ENCODE measurements at regions not wholly inside any gene's neighbourhood (a gene's known extent, or its start where the extent isn't known, plus 50 kb on each side); places are given as distances from the start of the nearest gene placed in this dataset.

GRCh38 chr5:113866763-113867162 lies 353.3 kb downstream of the YTHDC2 start:
- no peak overlapping the region for H3K4me3 ChIP-seq (ENCODE audit: low read depth, low read length)
- no peak for TF ChIP-seq CTCF (IDR thresholded peaks at IDR 0.05; ENCODE audit: insufficient read depth, low read depth, low read length)
- no peak for DNase-seq (ENCODE audit: low read depth)

- TF ChIP-seq CTCF (IDR thresholded peaks at IDR 0.05; ENCODE audit: insufficient read depth, low read depth, low read length): no peak
- H3K4me3 ChIP-seq (ENCODE audit: low read depth, low read length): no peak overlapping the region
- DNase-seq (ENCODE audit: low read depth): no peak
Measured at GRCh38 chr5:113869611-113870010, 356.1 kb downstream of the YTHDC2 start.

GRCh38 chr5:113871972-113872371 lies 358.5 kb downstream of the YTHDC2 start:
- TF ChIP-seq CTCF (IDR thresholded peaks at IDR 0.05; ENCODE audit: insufficient read depth, low read depth, low read length): no peak
- DNase-seq (ENCODE audit: low read depth): no peak

GRCh38 chr5:113875096-113875495 lies 361.6 kb downstream of the YTHDC2 start:
- no peak overlapping the region for H3K4me3 ChIP-seq (ENCODE audit: low read depth, low read length)
- DNase-seq (ENCODE audit: low read depth): no peak
- TF ChIP-seq CTCF (IDR thresholded peaks at IDR 0.05; ENCODE audit: insufficient read depth, low read depth, low read length): no peak

More at GRCh38 chr5:113871972-113872371, 358.5 kb downstream of the YTHDC2 start:
- no peak overlapping the region for H3K4me3 ChIP-seq (ENCODE audit: low read depth, low read length)

- TF ChIP-seq CTCF (IDR thresholded peaks at IDR 0.05; ENCODE audit: insufficient read depth, low read depth, low read length): peak; percentile 9
- DNase-seq (ENCODE audit: low read depth): no peak
- H3K4me3 ChIP-seq (ENCODE audit: low read depth, low read length): no peak overlapping the region
Measured at GRCh38 chr5:113891491-113891890, 378.0 kb downstream of the YTHDC2 start.

- H3K4me3 ChIP-seq (ENCODE audit: low read depth, low read length): no peak overlapping the region
- TF ChIP-seq CTCF (IDR thresholded peaks at IDR 0.05; ENCODE audit: insufficient read depth, low read depth, low read length): no peak
- DNase-seq (ENCODE audit: low read depth): no peak
Measured at GRCh38 chr5:113896789-113897188, 383.3 kb downstream of the YTHDC2 start.

GRCh38 chr5:113897748-113898147 lies 384.3 kb downstream of the YTHDC2 start:
- no peak for TF ChIP-seq CTCF (IDR thresholded peaks at IDR 0.05; ENCODE audit: insufficient read depth, low read depth, low read length)
- H3K4me3 ChIP-seq (ENCODE audit: low read depth, low read length): no peak overlapping the region
- DNase-seq (ENCODE audit: low read depth): no peak
